SK-N-SH treated with all-trans-retinoic acid at 6 μM for 48 hours (cell line): ENCODE measurements at regions not wholly inside any gene's neighbourhood (a gene's known extent, or its start where the extent isn't known, plus 50 kb on each side); places are given as distances from the start of the nearest gene placed in this dataset.

ENCODE experiments used
- ARNTL ChIP-seq: fragments of 450-650 bp; formaldehyde crosslinking; IDR thresholded peaks from 2 replicates; pipeline ENCODE4 v1.5.0; 2020; ENCODE audit warnings: low read depth, mild to moderate bottlenecking, moderate library complexity, borderline replicate concordance
- SNAI2 ChIP-seq: fragments of 250-450 bp; sonication (Bioruptor Pico); IDR thresholded peaks from 2 replicates; pipeline ENCODE4 v1.5.0; 2020; ENCODE audit warnings: mild to moderate bottlenecking, moderate library complexity
- TCF4 ChIP-seq: fragments of 250-450 bp; sonication (Bioruptor Pico); IDR thresholded peaks from 2 replicates; pipeline ENCODE4 v1.8.0; 2021; ENCODE audit warnings: mild to moderate bottlenecking, moderate library complexity, borderline replicate concordance
- ZNF565 ChIP-seq: fragments of 450-650 bp; formaldehyde crosslinking; conservative IDR thresholded peaks from 2 replicates; pipeline ENCODE4 v1.5.0; 2020; ENCODE audit warnings: low read depth, mild to moderate bottlenecking, moderate library complexity
- TF ChIP-seq, protein P1 (sequence below): fragments of 250-450 bp; sonication (Bioruptor Pico); IDR thresholded peaks from 2 replicates; pipeline ENCODE4 v1.5.1; 2020; ENCODE audit warnings: low read depth, mild to moderate bottlenecking, moderate library complexity

DNA sequence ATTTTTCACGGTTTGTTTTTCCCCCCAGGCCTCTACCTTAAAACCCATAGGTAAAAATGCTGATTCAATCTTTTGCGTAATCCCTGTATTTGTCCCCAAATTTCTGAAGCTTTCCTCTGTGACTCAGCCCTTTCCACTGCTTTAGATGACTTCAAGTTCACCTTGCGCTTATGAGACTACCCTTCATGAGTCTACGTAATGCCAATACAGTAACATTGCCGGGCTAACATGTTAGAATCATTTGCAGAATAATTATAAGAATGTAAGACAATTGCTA, 283.0 kb downstream of the TMX3 start:
- no peak for TF ChIP-seq ARNTL (CRISPR knock-in tag)
- TF ChIP-seq SNAI2, result no peak
- TF ChIP-seq, protein P1, sequence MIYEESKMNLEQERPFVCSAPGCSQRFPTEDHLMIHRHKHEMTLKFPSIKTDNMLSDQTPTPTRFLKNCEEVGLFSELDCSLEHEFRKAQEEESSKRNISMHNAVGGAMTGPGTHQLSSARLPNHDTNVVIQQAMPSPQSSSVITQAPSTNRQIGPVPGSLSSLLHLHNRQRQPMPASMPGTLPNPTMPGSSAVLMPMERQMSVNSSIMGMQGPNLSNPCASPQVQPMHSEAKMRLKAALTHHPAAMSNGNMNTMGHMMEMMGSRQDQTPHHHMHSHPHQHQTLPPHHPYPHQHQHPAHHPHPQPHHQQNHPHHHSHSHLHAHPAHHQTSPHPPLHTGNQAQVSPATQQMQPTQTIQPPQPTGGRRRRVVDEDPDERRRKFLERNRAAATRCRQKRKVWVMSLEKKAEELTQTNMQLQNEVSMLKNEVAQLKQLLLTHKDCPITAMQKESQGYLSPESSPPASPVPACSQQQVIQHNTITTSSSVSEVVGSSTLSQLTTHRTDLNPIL (CRISPR knock-in tag), result no peak
- no peak for TF ChIP-seq ZNF565 (CRISPR knock-in tag)
- no peak for TF ChIP-seq TCF4 (CRISPR knock-in tag)
